ENCODE measurements at regions not wholly inside any gene's neighbourhood (a gene's known extent, or its start where the extent isn't known, plus 50 kb on each side); places are given as distances from the start of the nearest gene placed in this dataset.

- peaks cover 31% of the 10 kb centered on the region for H3K27me3 Mint-ChIP-seq (ENCODE audit: low read depth)
- POLR2A ChIA-PET = interaction anchor here (1.3 kb wide), 1 partner anchor 12 kb away, joined by 3 read pairs; no protein-coding TSS in a partner anchor
- peaks cover 3% of the 10 kb centered on the region for H3K4me1 Mint-ChIP-seq (ENCODE audit: low read depth)
- no peaks in the 10 kb centered on the region for H3K36me3 Mint-ChIP-seq (ENCODE audit: low read depth)
- ATAC-seq = no peak
- peak; percentile 26 for DNase-seq
- CTCF ChIA-PET = interaction anchor here (1.3 kb wide), 1 partner anchor 40 kb away, joined by 3 read pairs; no protein-coding TSS in a partner anchor
- H3K4me3 Mint-ChIP-seq = no peak overlapping the region
- no peak overlapping the region for H3K27ac Mint-ChIP-seq
- H3K9me3 Mint-ChIP-seq (ENCODE audit: insufficient read depth) = no peaks in the 10 kb centered on the region
Measured at GRCh38 chr20:62576815-62577489, 65.4 kb upstream of the SLCO4A1 start.

GRCh38 chr20:62577490-62577836 is 64.8 kb upstream of the SLCO4A1 start:
- no peak overlapping the region for H3K4me3 Mint-ChIP-seq

GRCh38 chr20:62578294-62578897 is 63.9 kb upstream of the SLCO4A1 start:
- ATAC-seq (no peak), DNase-seq (no peak)
- Mint-ChIP-seq H3K4me3 (no peak overlapping the region), H3K36me3 (ENCODE audit: low read depth) (no peaks in the 10 kb centered on the region), H3K9me3 (ENCODE audit: insufficient read depth) (no peaks in the 10 kb centered on the region), H3K27me3 (ENCODE audit: low read depth) (peaks cover 39% of the 10 kb centered on the region), H3K4me1 (ENCODE audit: low read depth) (no peaks in the 10 kb centered on the region), H3K27ac (no peak overlapping the region)
- ChIA-PET CTCF (interaction anchor here (0.7 to 1.2 kb wide), 2 partner anchors 10 to 39 kb away, joined by 3 to 4 read pairs; no protein-coding TSS in a partner anchor), POLR2A (no interaction called here)

More at GRCh38 chr20:62577490-62577836, 64.8 kb upstream of the SLCO4A1 start:
- Mint-ChIP-seq H3K4me1 (ENCODE audit: low read depth) (no peaks in the 10 kb centered on the region), H3K27me3 (ENCODE audit: low read depth) (peaks cover 33% of the 10 kb centered on the region), H3K9me3 (ENCODE audit: insufficient read depth) (no peaks in the 10 kb centered on the region), H3K36me3 (ENCODE audit: low read depth) (no peaks in the 10 kb centered on the region), H3K27ac (no peak overlapping the region)
- ChIA-PET POLR2A (interaction anchor here (1.3 kb wide), 1 partner anchor 11 kb away, joined by 3 read pairs; no protein-coding TSS in a partner anchor), CTCF (interaction anchor here (1.2 to 1.3 kb wide), 2 partner anchors 39 to 40 kb away, joined by 3 to 4 read pairs; no protein-coding TSS in a partner anchor)
- no peak for DNase-seq
- no peak for ATAC-seq

- DNase-seq = no peak
- Mint-ChIP-seq H3K9me3 (ENCODE audit: insufficient read depth) (no peaks in the 10 kb centered on the region), H3K4me3 (no peak overlapping the region), H3K4me1 (ENCODE audit: low read depth) (no peaks in the 10 kb centered on the region), H3K36me3 (ENCODE audit: low read depth) (no peaks in the 10 kb centered on the region), H3K27me3 (ENCODE audit: low read depth) (peaks cover 35% of the 10 kb centered on the region), H3K27ac (no peak overlapping the region)
- CTCF ChIA-PET = no interaction called here
- no peak for ATAC-seq
- POLR2A ChIA-PET = no interaction called here
Measured at GRCh38 chr20:62580052-62580451, 62.3 kb upstream of the SLCO4A1 start.

GRCh38 chr20:62580733-62581132 is 61.6 kb upstream of the SLCO4A1 start:
- no peak for DNase-seq
- Mint-ChIP-seq H3K27me3 (ENCODE audit: low read depth) (peaks cover 38% of the 10 kb centered on the region), H3K9me3 (ENCODE audit: insufficient read depth) (no peaks in the 10 kb centered on the region), H3K4me3 (no peak overlapping the region), H3K4me1 (ENCODE audit: low read depth) (no peaks in the 10 kb centered on the region), H3K36me3 (ENCODE audit: low read depth) (no peaks in the 10 kb centered on the region), H3K27ac (no peak overlapping the region)
- POLR2A ChIA-PET = no interaction called here
- CTCF ChIA-PET = no interaction called here
- ATAC-seq = no peak

GRCh38 chr20:62581308-62581707 is 61.0 kb upstream of the SLCO4A1 start:
- H3K27ac Mint-ChIP-seq = no peak overlapping the region
- H3K9me3 Mint-ChIP-seq (ENCODE audit: insufficient read depth) = no peaks in the 10 kb centered on the region
- ChIA-PET POLR2A (no interaction called here), CTCF (no interaction called here)
- no peaks in the 10 kb centered on the region for H3K4me1 Mint-ChIP-seq (ENCODE audit: low read depth)
- no peaks in the 10 kb centered on the region for H3K36me3 Mint-ChIP-seq (ENCODE audit: low read depth)
- no peak for ATAC-seq
- H3K4me3 Mint-ChIP-seq = no peak overlapping the region
- H3K27me3 Mint-ChIP-seq (ENCODE audit: low read depth) = peaks cover 38% of the 10 kb centered on the region
- no peak for DNase-seq

- no peak for DNase-seq
- Mint-ChIP-seq H3K4me3 (no peak overlapping the region), H3K4me1 (ENCODE audit: low read depth) (no peaks in the 10 kb centered on the region), H3K27me3 (ENCODE audit: low read depth) (peaks cover 36% of the 10 kb centered on the region), H3K27ac (no peak overlapping the region), H3K9me3 (ENCODE audit: insufficient read depth) (no peaks in the 10 kb centered on the region), H3K36me3 (ENCODE audit: low read depth) (no peaks in the 10 kb centered on the region)
- ChIA-PET CTCF (interaction anchor here (0.9 kb wide), 1 partner anchor 35 kb away, joined by 3 read pairs; no protein-coding TSS in a partner anchor), POLR2A (no interaction called here)
- ATAC-seq = no peak
Measured at GRCh38 chr20:62581806-62582205, 60.5 kb upstream of the SLCO4A1 start.

- Mint-ChIP-seq H3K27ac (no peak overlapping the region), H3K27me3 (ENCODE audit: low read depth) (peaks cover 34% of the 10 kb centered on the region), H3K4me1 (ENCODE audit: low read depth) (no peaks in the 10 kb centered on the region), H3K4me3 (no peak overlapping the region), H3K9me3 (ENCODE audit: insufficient read depth) (no peaks in the 10 kb centered on the region), H3K36me3 (ENCODE audit: low read depth) (no peaks in the 10 kb centered on the region)
- ChIA-PET CTCF (no interaction called here), POLR2A (no interaction called here)
- no peak for ATAC-seq
- no peak for DNase-seq
Measured at GRCh38 chr20:62583424-62583920, 58.8 kb upstream of the SLCO4A1 start.

- Mint-ChIP-seq H3K36me3 (ENCODE audit: low read depth) (no peaks in the 10 kb centered on the region), H3K4me1 (ENCODE audit: low read depth) (no peaks in the 10 kb centered on the region), H3K4me3 (no peak overlapping the region), H3K27me3 (ENCODE audit: low read depth) (peaks cover 21% of the 10 kb centered on the region), H3K27ac (no peak overlapping the region), H3K9me3 (ENCODE audit: insufficient read depth) (no peaks in the 10 kb centered on the region)
- ChIA-PET POLR2A (no interaction called here), CTCF (no interaction called here)
- DNase-seq (no peak), ATAC-seq (no peak)
Measured at GRCh38 chr20:62584671-62585460, 57.4 kb upstream of the SLCO4A1 start.

GRCh38 chr20:62585461-62585970 is 56.8 kb upstream of the SLCO4A1 start:
- H3K9me3 Mint-ChIP-seq (ENCODE audit: insufficient read depth) = no peaks in the 10 kb centered on the region
- no peak for DNase-seq
- POLR2A ChIA-PET = no interaction called here
- no peak overlapping the region for H3K4me3 Mint-ChIP-seq
- ATAC-seq = no peak
- H3K4me1 Mint-ChIP-seq (ENCODE audit: low read depth) = no peaks in the 10 kb centered on the region
- CTCF ChIA-PET = no interaction called here
- H3K27me3 Mint-ChIP-seq (ENCODE audit: low read depth) = peaks cover 21% of the 10 kb centered on the region
- H3K36me3 Mint-ChIP-seq (ENCODE audit: low read depth) = no peaks in the 10 kb centered on the region
- H3K27ac Mint-ChIP-seq = no peak overlapping the region

GRCh38 chr20:62586799-62587198 is 55.5 kb upstream of the SLCO4A1 start:
- H3K4me1 Mint-ChIP-seq (ENCODE audit: low read depth) = no peaks in the 10 kb centered on the region
- CTCF ChIA-PET = no interaction called here
- H3K4me3 Mint-ChIP-seq = no peak overlapping the region
- H3K27me3 Mint-ChIP-seq (ENCODE audit: low read depth) = peaks cover 19% of the 10 kb centered on the region
- no peaks in the 10 kb centered on the region for H3K36me3 Mint-ChIP-seq (ENCODE audit: low read depth)
- DNase-seq = no peak
- H3K27ac Mint-ChIP-seq = no peak overlapping the region
- no peak for ATAC-seq
- no peaks in the 10 kb centered on the region for H3K9me3 Mint-ChIP-seq (ENCODE audit: insufficient read depth)
- POLR2A ChIA-PET = no interaction called here

Measured in activated CD8-positive, alpha-beta T cell treated with anti-CD3 and anti-CD28 coated beads, Interleukin-2, amount 10 ng/mL, durations not matched to agents 7 days and 5 days (primary cell).